DOHH2 (cell line): ENCODE measurements at regions not wholly inside any gene's neighbourhood (a gene's known extent, or its start where the extent isn't known, plus 50 kb on each side); places are given as distances from the start of the nearest gene placed in this dataset.

Experiments
- EZH2phosphoT487 ChIP-seq: fragments of 200-600 bp; sonication (generic); IDR thresholded peaks from 2 replicates; pipeline ENCODE4 v1.6.1; 2017; ENCODE audit warnings: borderline replicate concordance, mild to moderate bottlenecking, antibody characterized with exemption, low read length, moderate library complexity, mixed read lengths
- TF ChIP-seq, protein P1 (sequence below): fragments of 200-600 bp; sonication (generic); IDR thresholded peaks from one replicate; pipeline ENCODE4 v1.5.1; 2014; ENCODE audit warnings: antibody characterized with exemption, mild to moderate bottlenecking, low read depth, low read length; ENCODE audit not compliant: poor library complexity, severe bottlenecking

DNA sequence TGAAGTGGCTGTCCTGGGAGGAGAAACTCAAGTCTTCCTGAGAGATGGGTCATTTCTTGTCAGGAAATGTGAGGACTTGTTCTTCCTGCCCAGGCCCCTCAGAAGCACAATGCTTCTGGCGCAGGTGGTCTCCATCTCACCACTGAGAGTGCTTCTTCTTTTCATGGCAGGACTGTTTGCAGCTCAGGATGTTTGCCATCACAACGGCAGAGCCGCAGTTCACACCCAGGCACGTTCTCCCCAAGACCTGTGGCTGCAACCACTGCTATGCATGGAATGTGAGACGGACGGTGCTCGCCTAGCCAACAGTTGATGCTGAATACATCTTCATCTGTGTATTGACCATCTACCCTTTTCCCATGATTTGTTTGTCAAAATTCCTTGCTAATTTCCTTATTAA, 216.3 kb downstream of the GADD45G start:
- TF ChIP-seq, protein P1, sequence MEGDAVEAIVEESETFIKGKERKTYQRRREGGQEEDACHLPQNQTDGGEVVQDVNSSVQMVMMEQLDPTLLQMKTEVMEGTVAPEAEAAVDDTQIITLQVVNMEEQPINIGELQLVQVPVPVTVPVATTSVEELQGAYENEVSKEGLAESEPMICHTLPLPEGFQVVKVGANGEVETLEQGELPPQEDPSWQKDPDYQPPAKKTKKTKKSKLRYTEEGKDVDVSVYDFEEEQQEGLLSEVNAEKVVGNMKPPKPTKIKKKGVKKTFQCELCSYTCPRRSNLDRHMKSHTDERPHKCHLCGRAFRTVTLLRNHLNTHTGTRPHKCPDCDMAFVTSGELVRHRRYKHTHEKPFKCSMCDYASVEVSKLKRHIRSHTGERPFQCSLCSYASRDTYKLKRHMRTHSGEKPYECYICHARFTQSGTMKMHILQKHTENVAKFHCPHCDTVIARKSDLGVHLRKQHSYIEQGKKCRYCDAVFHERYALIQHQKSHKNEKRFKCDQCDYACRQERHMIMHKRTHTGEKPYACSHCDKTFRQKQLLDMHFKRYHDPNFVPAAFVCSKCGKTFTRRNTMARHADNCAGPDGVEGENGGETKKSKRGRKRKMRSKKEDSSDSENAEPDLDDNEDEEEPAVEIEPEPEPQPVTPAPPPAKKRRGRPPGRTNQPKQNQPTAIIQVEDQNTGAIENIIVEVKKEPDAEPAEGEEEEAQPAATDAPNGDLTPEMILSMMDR, result no peak
- no peak for TF ChIP-seq EZH2phosphoT487
